ENCODE measurements at regions not wholly inside any gene's neighbourhood (a gene's known extent, or its start where the extent isn't known, plus 50 kb on each side); places are given as distances from the start of the nearest gene placed in this dataset.

GRCh38 chr9:80793706-80794105 lies 895.6 kb downstream of the TLE1 start:
- TF ChIP-seq CTCF (IDR thresholded peaks at IDR 0.05) = no peak
- TF ChIP-seq POLR2A (IDR thresholded peaks at IDR 0.05; ENCODE audit: low read depth) = no peak
- TF ChIP-seq POLR2AphosphoS5 (IDR thresholded peaks at IDR 0.05) = no peak
- no peak for TF ChIP-seq EP300 (IDR thresholded peaks at IDR 0.05)
- Histone ChIP-seq H3K4me3 (no peak overlapping the region), H3K27me3 (no peaks in the 10 kb centered on the region), H3K4me1 (peaks cover 3 to 35% (median 26%) of the 10 kb centered on the region in 4 donors), H3K36me3 (no peaks in the 10 kb centered on the region), H3K27ac (replicated peaks in 1 of 4) (no peak overlapping the region), H3K9me3 (no peaks in the 10 kb centered on the region)
- DNase-seq (ENCODE audit: extremely low spot score) = no peak
- intact Hi-C loops (cut with DNase I) = no loop called here

GRCh38 chr9:80792726-80793125 lies 896.6 kb downstream of the TLE1 start:
- TF ChIP-seq POLR2A (IDR thresholded peaks at IDR 0.05; ENCODE audit: low read depth) (no peak), EP300 (IDR thresholded peaks at IDR 0.05) (no peak), CTCF (IDR thresholded peaks at IDR 0.05) (no peak), POLR2AphosphoS5 (IDR thresholded peaks at IDR 0.05) (no peak)
- H3K9me3 ChIP-seq = no peaks in the 10 kb centered on the region

GRCh38 chr9:80791836-80792235 lies 897.5 kb downstream of the TLE1 start:
- intact Hi-C loops (cut with DNase I) = no loop called here
- H3K36me3 ChIP-seq = no peaks in the 10 kb centered on the region
- no peaks in the 10 kb centered on the region for H3K9me3 ChIP-seq
- H3K4me3 ChIP-seq = no peak overlapping the region
- no peak overlapping the region for H3K27ac ChIP-seq (replicated peaks in 1 of 4)
- WGBS = 40% methylated on average over 2 of the region's 2 CpGs
- TF ChIP-seq CTCF (IDR thresholded peaks at IDR 0.05) (no peak), POLR2A (IDR thresholded peaks at IDR 0.05; ENCODE audit: low read depth) (no peak), EP300 (IDR thresholded peaks at IDR 0.05) (no peak), POLR2AphosphoS5 (IDR thresholded peaks at IDR 0.05) (no peak)
- DNase-seq (ENCODE audit: extremely low spot score) = no peak
- peaks cover 0 to 16% (median 8%) of the 10 kb centered on the region in 4 donors for H3K4me1 ChIP-seq
- H3K27me3 ChIP-seq = no peaks in the 10 kb centered on the region

More at GRCh38 chr9:80792726-80793125, 896.6 kb downstream of the TLE1 start:
- Histone ChIP-seq H3K36me3 (no peaks in the 10 kb centered on the region), H3K4me1 (peaks cover 0 to 25% (median 17%) of the 10 kb centered on the region in 4 donors), H3K27me3 (no peaks in the 10 kb centered on the region), H3K27ac (replicated peaks in 1 of 4) (no peak overlapping the region), H3K4me3 (no peak overlapping the region)
- 80% methylated on average over 3 of the region's 3 CpGs for WGBS
- intact Hi-C loops (cut with DNase I) = no loop called here
- no peak for DNase-seq (ENCODE audit: extremely low spot score)

- Histone ChIP-seq H3K27me3 (no peaks in the 10 kb centered on the region), H3K4me1 (peaks cover 0 to 12% (median 2%) of the 10 kb centered on the region in 4 donors), H3K27ac (replicated peaks in 1 of 4) (no peak overlapping the region), H3K9me3 (no peaks in the 10 kb centered on the region), H3K36me3 (no peaks in the 10 kb centered on the region), H3K4me3 (no peak overlapping the region)
- intact Hi-C loops (cut with DNase I) = no loop called here
- TF ChIP-seq POLR2AphosphoS5 (IDR thresholded peaks at IDR 0.05) (no peak), EP300 (IDR thresholded peaks at IDR 0.05) (no peak), CTCF (IDR thresholded peaks at IDR 0.05) (no peak), POLR2A (IDR thresholded peaks at IDR 0.05; ENCODE audit: low read depth) (no peak)
- no peak for DNase-seq (ENCODE audit: extremely low spot score)
These were observed 898.6 kb downstream of the TLE1 start for GRCh38 chr9:80790764-80791163.

GRCh38 chr9:80789831-80790230 lies 899.5 kb downstream of the TLE1 start:
- no peaks in the 10 kb centered on the region for H3K9me3 ChIP-seq
- no peak for DNase-seq (ENCODE audit: extremely low spot score)
- no peak overlapping the region for H3K4me3 ChIP-seq
- H3K27ac ChIP-seq (replicated peaks in 1 of 4) = no peak overlapping the region
- TF ChIP-seq POLR2AphosphoS5 (IDR thresholded peaks at IDR 0.05) (no peak), EP300 (IDR thresholded peaks at IDR 0.05) (no peak), POLR2A (IDR thresholded peaks at IDR 0.05; ENCODE audit: low read depth) (no peak), CTCF (IDR thresholded peaks at IDR 0.05) (no peak)
- H3K27me3 ChIP-seq = no peaks in the 10 kb centered on the region
- 93% methylated on average over 5 of the region's 5 CpGs for WGBS
- no peaks in the 10 kb centered on the region for H3K36me3 ChIP-seq
- intact Hi-C loops (cut with DNase I) = no loop called here
- peaks cover 0 to 12% (median 2%) of the 10 kb centered on the region in 4 donors for H3K4me1 ChIP-seq
